T-helper 17 cell (primary cell): ENCODE measurements at regions not wholly inside any gene's neighbourhood (a gene's known extent, or its start where the extent isn't known, plus 50 kb on each side); places are given as distances from the start of the nearest gene placed in this dataset.

Experiments used
- ATAC-seq: fragments of 150-1000 bp; cut with Tn5 transposase; 2 replicates; pipeline ENCODE4 v1.10.0; 2021; ENCODE audit warnings: mild to moderate bottlenecking, moderate library complexity
- DNase-seq, 3 donors: peaks; one replicate each; pipeline versions ENCODE4 v3.0.0 to v3.0.0-alpha.2; 2020 to 2021
- H3K9me3 ChIP-seq: one replicate; pipeline ENCODE4 v1.7.0; 2013; ENCODE audit warnings: low read length, mild to moderate bottlenecking; ENCODE audit not compliant: control insufficient read depth, poor library complexity, severe bottlenecking
- H3K27ac Mint-ChIP-seq: one replicate; pipeline ENCODE4 v1.8.0; 2022; ENCODE audit warnings: mild to moderate bottlenecking, moderate library complexity, mixed read lengths
- H3K27me3 Mint-ChIP-seq: one replicate; pipeline ENCODE4 v1.8.0; 2022; ENCODE audit warnings: mixed read lengths
- H3K36me3 Mint-ChIP-seq: one replicate; pipeline ENCODE4 v1.8.0; 2022; ENCODE audit warnings: low read depth, mixed read lengths
- H3K4me1 Mint-ChIP-seq: one replicate; pipeline ENCODE4 v1.8.0; 2022; ENCODE audit warnings: mild to moderate bottlenecking, mixed read lengths
- H3K4me3 Mint-ChIP-seq: one replicate; pipeline ENCODE4 v1.8.0; 2022; ENCODE audit warnings: mild to moderate bottlenecking, moderate library complexity, mixed read lengths

DNA sequence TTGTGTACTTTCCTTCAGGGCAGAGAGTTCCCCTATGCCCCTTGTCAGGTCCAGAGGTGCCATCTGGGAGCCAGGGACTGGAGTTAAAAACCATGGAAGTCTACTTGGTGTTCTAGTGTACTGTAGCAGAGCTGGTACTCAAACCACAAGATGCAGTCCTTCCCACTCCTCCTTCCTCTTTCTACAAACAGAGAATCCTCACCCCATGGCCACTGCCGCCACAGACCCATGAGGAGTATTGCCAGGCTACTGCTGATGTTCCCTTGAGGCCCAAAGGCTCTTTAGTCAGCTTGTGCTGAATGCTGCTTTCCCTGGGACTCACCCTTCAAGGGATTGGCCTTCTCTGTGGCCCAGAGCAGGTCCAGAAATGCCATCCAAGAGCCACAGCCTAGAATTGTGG lies 229.2 kb upstream of the ZPLD1 start:
- peaks cover 7% of the 10 kb centered on the region for H3K36me3 Mint-ChIP-seq
- no peak overlapping the region for H3K27ac Mint-ChIP-seq
- ATAC-seq (no peak), DNase-seq (no peak)
- H3K9me3 ChIP-seq, result no peaks in the 10 kb centered on the region
- no peaks in the 10 kb centered on the region for H3K4me1 Mint-ChIP-seq
- no peak overlapping the region for H3K4me3 Mint-ChIP-seq
- H3K27me3 Mint-ChIP-seq, result no peaks in the 10 kb centered on the region

DNA sequence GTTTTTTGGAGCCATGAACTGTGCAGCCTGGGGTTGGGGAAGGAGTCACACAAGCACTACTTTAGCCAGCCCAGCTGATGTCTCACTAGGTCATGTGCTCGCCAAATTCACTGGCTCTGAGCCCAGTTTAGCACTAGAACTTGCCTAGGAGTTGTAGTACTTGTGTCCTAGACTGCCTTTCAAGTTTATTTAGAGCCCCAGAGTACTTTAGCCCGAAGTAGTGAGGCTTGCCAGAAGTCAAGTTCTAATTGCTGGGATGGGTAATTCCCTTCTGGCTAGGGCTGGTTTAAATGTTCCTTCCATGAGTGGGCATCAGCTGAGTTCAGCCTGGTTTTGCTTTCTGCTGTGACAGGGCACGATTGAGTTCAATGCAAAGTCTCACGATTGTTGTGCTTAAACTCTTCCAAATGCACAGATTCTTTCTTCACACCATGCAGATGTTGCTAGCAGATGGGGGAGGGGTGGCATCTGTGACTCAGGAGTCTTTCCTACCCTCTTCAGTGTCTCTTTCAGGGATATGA lies 228.2 kb upstream of the ZPLD1 start:
- no peaks in the 10 kb centered on the region for H3K9me3 ChIP-seq
- ATAC-seq, result no peak
- Mint-ChIP-seq H3K36me3 (peaks cover 7% of the 10 kb centered on the region), H3K4me3 (no peak overlapping the region), H3K27ac (no peak overlapping the region), H3K4me1 (no peaks in the 10 kb centered on the region), H3K27me3 (no peaks in the 10 kb centered on the region)
- DNase-seq, result no peak

DNA sequence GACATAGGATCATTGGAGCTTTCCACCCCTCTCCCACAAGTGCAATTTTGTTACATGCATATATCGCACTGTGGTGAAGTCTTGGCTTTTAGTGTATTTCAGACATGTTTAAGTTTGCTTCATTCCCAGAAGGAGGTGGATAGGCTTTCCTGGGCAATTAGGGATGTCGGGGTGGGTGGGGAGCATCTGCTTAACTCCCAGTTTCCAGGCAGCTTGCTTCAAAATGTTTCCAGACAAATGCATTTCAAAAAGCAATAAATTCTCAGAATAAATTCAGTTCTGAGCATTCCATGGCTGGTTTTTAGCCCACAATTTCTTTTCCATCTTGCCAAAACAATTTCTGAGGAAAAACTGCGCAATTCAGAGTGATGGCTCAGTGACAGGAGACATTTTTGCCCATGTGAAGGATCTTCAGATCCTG lies 227.7 kb upstream of the ZPLD1 start:
- no peak for ATAC-seq
- H3K4me1 Mint-ChIP-seq, result no peaks in the 10 kb centered on the region

DNA sequence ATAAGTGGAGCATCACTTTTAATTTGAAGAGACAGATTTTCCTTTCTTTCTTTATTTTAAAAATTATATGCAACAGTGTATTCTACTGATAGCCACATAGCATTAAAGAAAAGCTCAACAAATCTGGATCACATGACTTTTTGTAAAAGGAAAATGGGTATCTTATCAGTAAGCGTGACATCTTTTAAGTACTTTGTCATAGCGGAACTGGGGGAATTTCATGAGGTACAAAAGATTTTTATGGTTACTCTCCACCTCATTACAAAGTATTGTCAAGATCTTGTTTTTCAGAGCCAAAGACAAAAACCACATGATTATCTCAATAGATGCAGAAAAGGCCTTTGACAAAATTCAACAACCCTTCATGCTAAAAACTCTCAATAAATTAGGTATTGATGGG lies 219.6 kb upstream of the ZPLD1 start:
- Mint-ChIP-seq H3K27ac (no peak overlapping the region), H3K4me3 (no peak overlapping the region), H3K27me3 (no peaks in the 10 kb centered on the region), H3K4me1 (peaks cover 2% of the 10 kb centered on the region), H3K36me3 (no peaks in the 10 kb centered on the region)
- ATAC-seq, result no peak
- DNase-seq, result no peak
- H3K9me3 ChIP-seq, result no peaks in the 10 kb centered on the region

More for the DNA sequence above, 227.7 kb upstream of the ZPLD1 start:
- no peak overlapping the region for H3K27ac Mint-ChIP-seq
- DNase-seq, result no peak
- H3K9me3 ChIP-seq, result no peaks in the 10 kb centered on the region
- no peaks in the 10 kb centered on the region for H3K27me3 Mint-ChIP-seq
- H3K4me3 Mint-ChIP-seq, result no peak overlapping the region
- peaks cover 7% of the 10 kb centered on the region for H3K36me3 Mint-ChIP-seq

DNA sequence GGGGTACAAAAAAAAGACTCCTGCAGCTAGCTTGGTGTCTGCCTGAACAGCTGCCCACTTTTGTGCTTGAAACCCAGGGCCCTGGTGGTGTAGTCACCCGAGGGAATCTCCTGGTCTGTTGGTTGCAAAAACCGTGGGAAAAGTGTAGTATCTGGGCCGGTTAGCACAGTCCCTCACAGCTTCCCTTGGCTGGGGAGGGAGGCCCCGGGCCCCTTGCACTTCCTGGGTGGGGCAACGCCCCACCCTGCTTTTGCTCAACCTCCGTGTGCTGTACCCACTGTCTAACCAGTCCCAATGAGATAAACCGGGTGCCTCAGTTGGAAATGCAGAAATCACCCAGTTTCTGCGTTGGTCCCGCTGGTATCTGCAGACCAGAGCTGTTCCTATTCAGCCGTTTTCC lies 211.7 kb upstream of the ZPLD1 start:
- Mint-ChIP-seq H3K36me3 (no peaks in the 10 kb centered on the region), H3K4me3 (peak overlapping the region; percentile 58)
- ATAC-seq, result peak; percentile 51

DNA sequence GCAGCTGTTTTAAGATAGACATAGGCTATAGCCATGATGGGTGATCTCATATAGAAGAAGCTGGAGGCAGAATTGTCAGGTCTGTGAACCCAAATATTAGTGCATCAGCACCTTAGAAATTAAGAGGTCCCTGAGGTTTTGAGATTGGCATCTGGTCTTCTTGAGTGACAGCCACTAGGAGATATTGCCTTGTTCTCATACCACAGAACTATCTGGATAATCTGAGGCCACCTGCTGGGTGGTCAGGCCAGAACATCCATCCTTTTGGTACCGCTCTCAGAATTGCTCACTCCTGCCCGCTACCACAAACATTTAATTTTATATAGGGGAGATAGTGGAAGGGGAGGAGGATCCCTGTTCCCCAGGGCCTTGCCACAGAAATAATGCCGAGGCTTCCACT lies 210.6 kb upstream of the ZPLD1 start:
- Mint-ChIP-seq H3K27ac (peak overlapping the region; percentile 71), H3K36me3 (no peaks in the 10 kb centered on the region), H3K4me3 (no peak overlapping the region), H3K27me3 (peaks cover 20% of the 10 kb centered on the region), H3K4me1 (peaks cover 18% of the 10 kb centered on the region)
- ATAC-seq (no peak), DNase-seq (no peak)
- H3K9me3 ChIP-seq, result no peaks in the 10 kb centered on the region

More for the DNA sequence above, 211.7 kb upstream of the ZPLD1 start:
- Mint-ChIP-seq H3K27ac (peak overlapping the region; percentile 71), H3K4me1 (peaks cover 16% of the 10 kb centered on the region), H3K27me3 (peaks cover 19% of the 10 kb centered on the region)
- no peak for DNase-seq
- no peaks in the 10 kb centered on the region for H3K9me3 ChIP-seq

DNA sequence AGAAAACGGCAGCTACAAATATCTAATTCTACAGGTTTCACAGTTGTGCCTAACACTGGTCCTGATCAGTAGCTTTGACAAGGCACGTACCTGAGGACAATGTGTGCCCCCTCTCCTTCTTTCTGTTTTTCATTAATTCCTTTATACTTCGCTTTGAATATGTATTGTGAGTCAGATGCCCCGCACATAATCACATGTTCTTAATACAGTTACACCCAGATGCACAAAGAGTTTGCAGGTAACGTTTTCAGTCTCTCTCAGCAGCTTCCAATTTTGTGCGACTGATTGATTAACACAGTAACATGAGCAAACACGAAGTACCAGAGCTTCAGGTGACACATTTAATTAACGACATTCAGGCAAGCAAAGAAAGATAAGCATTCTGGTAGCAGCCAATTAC lies 209.8 kb upstream of the ZPLD1 start:
- no peak for ATAC-seq
- Mint-ChIP-seq H3K4me3 (no peak overlapping the region), H3K27ac (no peak overlapping the region), H3K27me3 (peaks cover 28% of the 10 kb centered on the region), H3K36me3 (no peaks in the 10 kb centered on the region), H3K4me1 (peaks cover 23% of the 10 kb centered on the region)
- H3K9me3 ChIP-seq, result no peaks in the 10 kb centered on the region
- DNase-seq, result no peak

DNA sequence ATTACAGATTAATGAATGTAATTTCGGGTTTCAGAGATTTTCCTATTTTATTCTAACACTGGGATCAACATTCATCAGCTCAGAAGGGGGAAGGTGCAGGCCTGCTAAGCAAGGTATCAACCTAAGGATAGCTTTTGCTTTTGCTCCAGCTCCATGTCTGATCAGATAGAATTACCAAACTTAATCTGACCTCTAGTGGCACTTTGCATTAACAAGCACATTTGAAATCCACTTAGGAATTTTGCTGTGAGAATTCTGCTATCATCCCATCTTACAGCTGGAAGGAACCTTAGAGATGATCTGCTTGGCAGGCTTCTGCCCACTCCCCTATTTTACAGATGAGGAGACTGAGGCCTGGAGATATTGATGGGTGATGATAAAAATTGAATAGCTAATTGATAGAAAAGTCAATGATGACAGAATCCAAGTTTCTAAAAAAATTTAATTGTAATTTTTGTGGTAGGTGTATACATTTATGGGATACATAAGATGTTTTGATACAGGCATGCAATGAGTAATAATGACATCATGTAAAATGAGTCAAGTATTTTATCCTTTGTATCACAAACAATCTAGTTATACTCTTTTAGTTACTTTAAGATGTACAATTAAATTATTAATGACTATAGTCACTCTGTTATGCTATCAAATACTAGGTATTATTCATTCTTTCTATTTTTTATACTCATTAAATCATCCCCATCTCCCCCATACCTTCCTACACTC lies 209.2 kb upstream of the ZPLD1 start:
- Mint-ChIP-seq H3K27me3 (peaks cover 28% of the 10 kb centered on the region), H3K4me1 (peaks cover 23% of the 10 kb centered on the region), H3K36me3 (no peaks in the 10 kb centered on the region), H3K4me3 (no peak overlapping the region), H3K27ac (no peak overlapping the region)
- no peaks in the 10 kb centered on the region for H3K9me3 ChIP-seq
- DNase-seq, result no peak
- ATAC-seq, result peak; percentile 58

DNA sequence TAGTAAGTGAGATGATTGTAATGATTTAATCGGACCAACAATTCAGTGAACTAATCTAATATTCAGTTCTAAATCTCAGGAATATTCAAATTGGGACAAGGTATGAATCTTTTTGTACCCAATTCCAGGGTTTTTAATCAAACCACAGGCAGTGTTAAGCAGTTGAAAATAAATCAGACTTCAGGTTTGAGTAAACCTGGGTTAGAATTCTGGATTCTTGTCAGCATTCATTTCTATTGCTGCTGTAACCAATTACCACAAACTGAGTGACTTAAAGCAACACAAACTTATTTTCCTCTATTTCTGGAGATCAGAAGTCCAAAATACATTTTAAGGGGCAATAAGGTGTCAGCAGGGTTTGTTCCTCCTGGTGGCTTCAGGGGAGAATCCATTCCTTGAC lies 208.4 kb upstream of the ZPLD1 start:
- Mint-ChIP-seq H3K4me1 (peaks cover 23% of the 10 kb centered on the region), H3K4me3 (no peak overlapping the region), H3K27ac (no peak overlapping the region), H3K27me3 (peaks cover 28% of the 10 kb centered on the region), H3K36me3 (no peaks in the 10 kb centered on the region)
- no peak for DNase-seq
- no peaks in the 10 kb centered on the region for H3K9me3 ChIP-seq
- no peak for ATAC-seq

DNA sequence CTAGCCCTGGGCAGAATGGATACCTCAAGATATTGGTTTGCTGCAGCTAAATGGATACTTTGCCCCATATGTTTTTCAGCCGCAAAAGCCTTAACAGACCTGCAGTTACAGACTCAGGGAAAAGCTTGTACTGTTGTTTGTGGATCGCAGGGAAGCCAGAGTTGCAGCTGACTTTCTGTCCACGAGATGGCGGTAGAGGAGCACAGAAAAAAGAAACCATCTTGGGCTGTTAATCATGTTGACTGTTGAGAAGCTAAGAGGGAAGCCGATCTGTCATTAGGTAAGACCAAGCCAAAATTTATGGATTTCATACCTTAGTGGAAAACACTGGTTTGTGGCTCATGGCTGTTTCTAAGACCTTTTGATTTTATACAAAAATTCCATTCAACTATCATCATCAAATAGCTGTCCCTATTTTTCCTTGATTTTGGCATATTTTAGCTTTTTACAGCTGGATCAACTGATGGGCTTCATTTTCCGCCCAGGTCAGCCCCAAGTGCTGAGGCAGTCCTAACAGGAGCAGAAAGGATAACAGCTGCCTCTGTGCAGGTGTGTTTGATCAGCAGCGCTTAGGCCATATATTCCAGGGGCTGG lies 205.7 kb upstream of the ZPLD1 start:
- ATAC-seq (peak; percentile 90), DNase-seq (peak; percentile 28 to 67 (median 50))
- H3K4me3 Mint-ChIP-seq, result no peak overlapping the region
- H3K9me3 ChIP-seq, result no peaks in the 10 kb centered on the region
- no peaks in the 10 kb centered on the region for H3K36me3 Mint-ChIP-seq
- peak overlapping the region; percentile 27 for H3K27ac Mint-ChIP-seq
- peaks cover 12% of the 10 kb centered on the region for H3K4me1 Mint-ChIP-seq
- peaks cover 22% of the 10 kb centered on the region for H3K27me3 Mint-ChIP-seq

DNA sequence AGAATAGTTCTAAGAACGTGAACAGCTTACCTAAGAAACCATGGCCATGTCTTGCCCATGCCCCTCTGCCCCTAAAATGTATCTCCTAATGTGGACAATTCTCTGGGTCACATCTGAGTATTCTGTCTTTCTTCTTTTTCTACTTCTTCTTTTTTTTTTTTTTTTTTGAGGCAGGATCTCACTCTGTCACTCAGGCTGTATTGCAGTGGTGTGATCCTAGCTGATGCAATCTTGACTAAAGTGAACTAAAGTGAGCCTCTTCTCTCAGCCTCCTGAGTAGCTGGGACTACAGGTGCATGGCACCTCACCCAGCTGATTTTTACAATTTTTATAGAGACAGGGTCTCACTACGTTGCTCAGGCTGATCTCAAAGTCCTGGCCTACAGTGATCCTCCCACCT lies 204.8 kb upstream of the ZPLD1 start:
- H3K27ac Mint-ChIP-seq, result peak overlapping the region; percentile 27
- peaks cover 22% of the 10 kb centered on the region for H3K27me3 Mint-ChIP-seq
- no peak overlapping the region for H3K4me3 Mint-ChIP-seq
- H3K9me3 ChIP-seq, result no peaks in the 10 kb centered on the region
- no peak for ATAC-seq
- no peak for DNase-seq
- H3K4me1 Mint-ChIP-seq, result peaks cover 11% of the 10 kb centered on the region
- H3K36me3 Mint-ChIP-seq, result no peaks in the 10 kb centered on the region

DNA sequence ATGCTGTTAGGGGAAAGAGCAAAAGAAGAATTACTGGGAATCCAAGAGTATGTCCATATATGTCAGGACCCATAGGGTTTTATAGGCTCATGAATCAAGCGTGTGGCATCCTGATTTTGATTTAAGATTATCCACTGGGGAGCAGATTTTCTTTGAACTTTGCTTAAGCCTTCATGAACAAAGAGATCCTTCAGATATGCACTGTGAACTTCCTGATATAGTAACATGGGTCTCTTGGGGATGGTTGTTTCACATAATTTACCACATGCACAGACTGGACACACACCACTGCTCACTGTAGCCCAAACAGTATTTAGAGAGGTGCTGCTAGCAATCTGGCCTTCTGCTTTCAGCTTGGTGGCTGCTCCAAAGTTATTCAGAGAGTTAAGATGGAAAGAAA lies 200.9 kb upstream of the ZPLD1 start:
- ATAC-seq, result peak; percentile 53
- H3K36me3 Mint-ChIP-seq, result no peaks in the 10 kb centered on the region

DNA sequence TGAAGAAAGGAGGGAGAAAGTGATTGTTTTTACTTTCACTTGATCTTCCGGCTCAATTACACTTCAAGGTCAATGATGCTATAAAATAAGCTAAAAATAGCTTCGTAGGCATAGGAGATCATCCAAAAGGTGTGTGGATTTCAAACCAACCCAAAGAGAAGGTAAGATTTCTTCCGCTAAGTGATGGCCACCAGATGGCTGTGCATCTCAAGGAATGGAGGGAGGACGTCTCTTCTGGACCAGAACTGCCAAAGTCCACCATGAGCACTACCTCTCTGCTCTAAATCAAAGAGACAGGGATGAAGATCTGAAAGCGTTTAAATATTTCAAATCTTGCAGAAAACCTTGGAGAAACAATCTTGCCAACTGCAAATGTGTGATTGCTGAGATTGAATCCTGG lies 199.1 kb upstream of the ZPLD1 start:
- no peak overlapping the region for H3K27ac Mint-ChIP-seq
- H3K4me1 Mint-ChIP-seq, result peaks cover 12% of the 10 kb centered on the region
- ATAC-seq (no peak), DNase-seq (no peak)
- H3K9me3 ChIP-seq, result no peaks in the 10 kb centered on the region
- H3K27me3 Mint-ChIP-seq, result peaks cover 13% of the 10 kb centered on the region
- peaks cover 5% of the 10 kb centered on the region for H3K36me3 Mint-ChIP-seq
- H3K4me3 Mint-ChIP-seq, result no peak overlapping the region

More for the DNA sequence above, 200.9 kb upstream of the ZPLD1 start:
- no peaks in the 10 kb centered on the region for H3K9me3 ChIP-seq
- Mint-ChIP-seq H3K27ac (no peak overlapping the region), H3K4me1 (peaks cover 10% of the 10 kb centered on the region), H3K4me3 (no peak overlapping the region), H3K27me3 (peaks cover 13% of the 10 kb centered on the region)
- DNase-seq, result no peak

DNA sequence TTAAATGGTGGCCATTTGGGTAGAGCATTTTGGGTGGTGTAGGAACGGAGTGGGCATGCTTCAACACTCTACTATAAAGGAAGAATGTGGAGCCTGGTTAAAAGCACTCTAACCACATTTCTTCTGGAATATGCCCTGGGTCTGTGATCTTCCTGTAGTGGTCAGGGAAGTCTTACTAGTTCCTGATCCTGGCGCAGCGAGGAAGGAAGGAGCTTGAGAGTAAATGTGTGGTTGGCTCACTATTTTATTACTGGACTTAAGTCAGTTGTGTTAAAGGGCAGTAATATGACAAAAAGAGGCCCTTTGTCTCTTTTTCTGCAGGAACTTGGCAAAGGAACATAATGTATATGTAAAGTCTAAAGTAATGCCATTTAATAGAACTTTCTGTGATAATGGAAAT lies 197.6 kb upstream of the ZPLD1 start:
- no peak overlapping the region for H3K27ac Mint-ChIP-seq
- peaks cover 16% of the 10 kb centered on the region for H3K27me3 Mint-ChIP-seq
- no peak for DNase-seq
- H3K36me3 Mint-ChIP-seq, result peaks cover 5% of the 10 kb centered on the region
- no peak overlapping the region for H3K4me3 Mint-ChIP-seq
- peaks cover 12% of the 10 kb centered on the region for H3K4me1 Mint-ChIP-seq
- ATAC-seq, result no peak
- H3K9me3 ChIP-seq, result no peaks in the 10 kb centered on the region
